ENCODE measurements at regions not wholly inside any gene's neighbourhood (a gene's known extent, or its start where the extent isn't known, plus 50 kb on each side); places are given as distances from the start of the nearest gene placed in this dataset.
A peak's percentile ranks its signal among the peaks of the same experiment; 100 is the strongest.

DNA sequence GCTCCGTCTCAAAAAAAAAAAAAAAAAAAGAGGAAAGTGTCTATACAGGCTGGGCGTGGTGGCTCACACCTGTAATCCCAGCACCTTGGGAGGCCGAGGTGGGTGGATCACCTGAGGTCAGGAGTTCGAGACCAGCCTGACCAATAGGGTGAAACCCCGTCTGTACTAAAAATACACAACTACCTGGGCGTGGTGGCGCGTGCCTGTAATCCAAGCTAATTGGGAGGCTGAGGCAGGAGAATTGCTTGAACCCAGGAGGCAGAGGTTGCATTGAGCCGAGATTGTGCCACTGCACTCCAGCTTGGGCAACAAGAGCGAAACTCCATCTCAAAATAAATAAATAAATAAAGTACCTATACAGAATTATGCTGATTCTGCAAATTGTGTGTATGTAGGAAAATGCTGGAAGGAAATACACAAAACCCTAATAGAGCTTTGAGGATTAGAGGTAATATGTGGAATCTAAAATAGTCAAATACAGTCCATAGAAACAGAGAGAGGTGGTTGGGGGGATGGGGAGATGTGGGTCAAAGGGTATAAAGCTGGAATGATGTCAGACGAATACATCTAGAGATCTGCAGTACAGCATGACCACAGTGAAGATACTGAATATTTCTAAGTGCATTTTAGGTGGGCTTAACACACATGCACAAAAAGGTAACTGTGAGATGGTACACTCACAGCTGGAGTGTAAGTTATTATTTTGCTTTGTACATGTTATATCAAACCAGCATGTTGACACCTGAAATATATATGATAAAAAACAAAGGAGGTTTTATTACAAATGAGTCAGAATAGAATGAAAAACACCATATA lies 174.5 kb upstream of the KLF14 start:
- H3K27ac ChIP-seq = peak overlapping the region; percentile 100
- DNase-seq (ENCODE audit: low read depth, low spot score) = no peak

DNA sequence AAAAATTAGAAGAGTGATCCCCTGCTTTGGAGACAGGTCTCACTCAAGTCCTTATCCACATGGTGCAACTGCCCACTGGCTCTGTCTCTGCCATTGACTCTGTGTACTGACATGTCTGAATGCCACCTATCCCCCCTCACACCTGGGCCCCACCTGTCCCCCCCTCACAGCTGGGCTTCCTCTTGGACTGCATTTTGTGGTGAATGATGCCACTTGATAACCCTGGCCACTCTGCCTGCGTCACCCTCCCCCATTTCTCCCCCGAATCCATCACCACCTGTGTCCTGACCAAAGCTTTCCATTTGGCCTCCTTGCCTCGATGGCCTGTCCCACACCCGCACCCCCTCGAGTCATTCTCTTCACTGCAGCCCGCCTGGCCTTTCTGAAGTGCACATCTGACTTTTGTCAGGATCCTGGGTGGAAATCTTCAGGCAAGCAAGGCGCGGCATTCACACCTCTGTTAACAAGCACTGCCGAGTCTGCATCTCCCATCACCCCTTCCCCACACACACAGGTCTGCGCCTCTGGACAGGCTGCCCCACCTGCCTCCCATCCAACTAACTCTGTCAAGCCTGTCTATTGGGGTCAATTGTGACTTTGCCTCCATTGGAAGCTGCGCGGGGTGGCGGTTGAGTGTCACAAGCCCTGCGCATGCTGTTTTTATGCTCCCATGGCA lies 175.3 kb upstream of the KLF14 start:
- DNase-seq (ENCODE audit: low read depth, low spot score) = no peak
- peak overlapping the region; percentile 100 for H3K27ac ChIP-seq

DNA sequence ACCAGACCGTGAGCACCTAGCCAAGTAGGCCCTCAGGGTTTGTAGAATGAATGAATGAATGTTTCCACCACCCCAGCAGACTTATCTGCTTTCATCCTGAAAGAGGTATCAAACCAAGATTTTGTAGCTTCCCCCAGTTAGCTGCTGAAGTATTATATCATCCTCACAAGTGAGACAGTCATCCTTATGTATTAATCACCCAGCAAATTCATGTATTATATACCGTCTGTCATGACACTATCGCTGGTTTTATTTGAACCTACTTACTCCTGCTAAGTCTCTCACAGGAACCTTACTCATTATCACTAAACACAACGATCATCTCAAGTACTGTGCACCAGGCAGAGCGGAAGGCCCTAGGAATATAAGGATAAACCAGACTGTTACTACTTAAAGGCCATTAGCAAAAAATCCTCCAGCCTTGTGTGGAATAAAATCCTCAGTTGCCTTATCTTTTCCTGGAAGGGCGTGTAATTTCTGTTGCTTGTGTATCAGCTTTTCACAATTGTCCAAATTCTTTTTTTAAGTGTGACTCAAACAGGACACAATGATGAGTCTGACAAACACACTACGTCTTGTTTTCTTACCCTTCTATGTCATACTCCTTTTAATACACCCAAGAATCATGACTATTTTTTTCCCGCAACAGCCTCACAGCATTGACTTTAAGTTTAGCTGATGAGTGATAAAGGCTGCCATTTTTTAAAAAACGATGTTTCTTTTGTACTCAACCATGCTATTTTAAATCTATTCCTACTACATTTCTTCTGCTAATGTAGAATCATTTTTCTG lies 176.1 kb upstream of the KLF14 start:
- peak overlapping the region; percentile 100 for H3K27ac ChIP-seq
- DNase-seq (ENCODE audit: low read depth, low spot score) = no peak

DNA sequence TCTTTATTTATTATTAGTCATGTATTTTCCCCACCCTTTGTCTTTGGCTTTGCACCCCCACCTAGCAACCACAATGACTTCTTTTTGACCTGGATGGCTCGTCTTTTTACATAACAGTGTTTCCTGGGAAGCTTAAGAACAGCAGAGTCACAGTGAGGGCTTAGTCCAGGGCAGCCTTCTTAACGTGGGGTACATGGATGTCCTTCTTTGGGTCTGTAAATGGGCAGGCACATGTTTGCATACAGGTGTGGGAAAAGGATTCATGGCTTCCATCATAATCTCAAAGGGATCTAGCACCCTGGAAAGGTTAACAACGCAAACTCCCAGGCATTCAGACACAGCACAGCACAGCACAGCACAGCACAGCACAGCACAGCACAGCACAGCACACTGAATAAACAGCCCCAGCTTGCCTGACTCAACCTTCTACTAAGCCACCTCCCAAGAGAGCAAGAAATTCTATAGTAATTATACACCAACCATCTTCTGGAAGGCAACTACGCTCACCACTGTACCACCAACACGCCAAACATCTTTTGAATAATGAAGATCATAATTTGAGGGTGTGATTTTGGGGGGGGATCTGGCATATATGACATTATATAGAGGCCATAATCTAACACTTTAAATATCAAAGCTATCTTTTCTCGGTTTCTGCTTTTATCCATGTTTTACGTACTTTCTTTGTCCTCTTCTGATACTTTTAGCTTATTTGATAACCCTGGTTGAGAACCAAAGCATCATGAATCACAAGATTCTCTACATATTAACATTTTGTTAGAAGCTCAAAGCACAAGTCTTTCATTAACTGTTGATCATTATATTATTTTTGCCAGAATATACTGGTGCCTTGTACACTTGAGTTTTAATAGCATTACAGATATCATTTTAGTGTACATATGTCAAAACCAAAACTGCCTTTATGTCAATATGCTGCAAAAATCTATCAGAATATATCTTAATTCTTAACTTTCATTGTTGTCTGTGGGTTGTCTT lies 177.2 kb upstream of the KLF14 start:
- DNase-seq (ENCODE audit: low read depth, low spot score) = no peak
- H3K27ac ChIP-seq = peak overlapping the region; percentile 100

DNA sequence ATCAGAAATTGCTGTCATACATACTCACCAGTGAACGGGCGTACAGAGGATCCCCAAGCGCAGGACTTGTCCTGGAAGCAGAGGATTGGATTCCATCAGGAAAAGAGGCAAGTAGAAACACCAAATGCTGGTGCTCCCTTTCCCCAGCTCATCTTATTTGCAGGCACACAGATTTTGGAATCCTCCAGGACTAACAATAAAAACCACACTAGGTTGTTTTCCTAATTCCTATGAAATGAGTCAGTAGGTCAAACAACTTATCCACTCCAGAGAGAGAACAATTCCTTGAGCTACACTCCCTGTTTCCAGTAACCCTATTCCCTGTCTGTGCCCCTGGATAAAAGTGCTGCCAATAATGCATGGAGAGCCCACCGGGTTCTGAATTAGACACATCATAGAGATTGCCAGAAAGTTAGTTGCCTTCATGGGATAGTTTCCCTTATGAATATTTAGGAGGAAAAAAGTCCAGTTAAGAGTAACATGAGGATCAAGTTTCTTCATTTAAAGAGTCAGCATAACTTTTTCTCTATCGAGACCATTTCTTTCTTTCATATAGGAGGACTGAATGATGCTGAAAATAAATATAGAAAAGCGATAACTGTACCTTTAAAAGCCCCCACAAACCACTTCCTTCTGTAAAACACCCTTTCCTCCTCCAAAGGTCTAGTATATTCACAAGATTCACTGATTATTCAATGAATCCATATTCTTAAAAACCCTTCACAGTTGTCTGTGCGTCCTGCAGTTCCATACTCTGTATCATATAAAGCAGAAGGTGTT lies 178.3 kb upstream of the KLF14 start:
- no peak for DNase-seq (ENCODE audit: low read depth, low spot score)

DNA sequence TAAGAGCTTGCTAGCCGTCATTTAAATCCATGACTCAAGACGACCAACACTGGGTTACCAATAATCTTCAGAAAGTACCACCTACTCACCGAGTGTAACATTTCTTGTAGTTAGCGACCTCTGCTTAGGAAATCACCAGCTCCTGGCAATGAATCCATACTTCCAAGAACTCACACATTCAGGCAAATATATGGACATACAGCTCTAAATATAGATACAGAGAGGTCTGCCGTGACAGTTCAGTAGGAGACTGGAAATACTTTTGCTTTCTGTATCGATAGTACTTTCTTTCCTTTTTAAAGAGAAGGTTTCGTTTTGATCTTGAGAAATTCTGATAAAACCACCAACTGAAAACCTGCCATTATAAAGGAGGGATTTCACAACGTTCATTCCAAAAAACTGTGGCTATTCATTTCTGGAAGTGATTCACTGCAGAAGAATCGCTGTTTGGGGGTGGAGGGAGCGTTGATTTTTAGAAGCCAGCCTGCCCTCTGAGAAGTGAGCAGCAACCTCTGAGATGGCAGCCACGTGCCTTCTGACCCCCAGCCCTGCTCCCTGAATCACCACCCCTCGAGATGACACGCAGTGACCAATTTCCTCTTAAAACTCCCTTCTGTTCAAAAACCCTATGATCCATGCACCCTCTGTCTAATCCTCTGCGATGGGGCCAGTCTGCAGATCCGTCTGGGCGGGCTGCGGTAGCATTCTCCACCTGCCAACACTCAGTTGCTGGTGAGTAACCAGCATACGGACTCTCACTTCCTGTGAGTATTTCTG lies 179.0 kb upstream of the KLF14 start:
- DNase-seq (ENCODE audit: low read depth, low spot score) = peak; percentile 95
- peak overlapping the region; percentile 100 for H3K27ac ChIP-seq

More for the DNA sequence above, 178.3 kb upstream of the KLF14 start:
- peak overlapping the region; percentile 100 for H3K27ac ChIP-seq

- H3K27ac ChIP-seq = peak overlapping the region; percentile 100
- no peak for DNase-seq (ENCODE audit: low read depth, low spot score)
Observed at GRCh38 chr7:130913639-130914553, 179.9 kb upstream of the KLF14 start.

- no peak for DNase-seq (ENCODE audit: low read depth, low spot score)
- peak overlapping the region; percentile 100 for H3K27ac ChIP-seq
Observed at GRCh38 chr7:130914554-130915294, 180.7 kb upstream of the KLF14 start.

DNA sequence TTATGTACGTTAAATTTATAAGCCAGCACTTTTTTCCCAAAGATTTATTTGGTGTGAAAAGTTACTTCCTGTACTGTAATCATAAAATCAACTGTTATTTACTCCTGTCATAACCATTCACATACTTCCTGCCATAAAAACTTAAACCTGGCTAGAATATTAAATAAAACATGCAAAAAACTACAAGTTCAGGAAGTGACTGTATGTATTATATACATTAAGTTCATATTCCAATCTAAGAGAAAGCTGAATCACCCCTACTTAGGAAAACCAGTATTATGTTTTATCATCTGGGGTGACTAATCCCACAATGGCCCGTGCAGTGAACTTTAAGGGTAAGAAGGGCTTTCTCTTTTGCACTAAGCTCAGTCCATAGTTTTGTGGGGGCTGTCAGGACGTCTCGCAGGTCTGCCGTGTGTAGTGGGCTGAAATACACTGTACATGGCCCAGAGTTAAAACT lies 183.7 kb upstream of the KLF14 start:
- peak overlapping the region; percentile 100 for H3K27ac ChIP-seq
- no peak for DNase-seq (ENCODE audit: low read depth, low spot score)

GRCh38 chr7:130918129-130919052 lies 184.4 kb upstream of the KLF14 start:
- H3K27ac ChIP-seq = peak overlapping the region; percentile 100
- DNase-seq (ENCODE audit: low read depth, low spot score) = no peak

- DNase-seq (ENCODE audit: low read depth, low spot score) = no peak
- H3K27ac ChIP-seq = peak overlapping the region; percentile 100
Observed at GRCh38 chr7:130919316-130920103, 185.5 kb upstream of the KLF14 start.

DNA sequence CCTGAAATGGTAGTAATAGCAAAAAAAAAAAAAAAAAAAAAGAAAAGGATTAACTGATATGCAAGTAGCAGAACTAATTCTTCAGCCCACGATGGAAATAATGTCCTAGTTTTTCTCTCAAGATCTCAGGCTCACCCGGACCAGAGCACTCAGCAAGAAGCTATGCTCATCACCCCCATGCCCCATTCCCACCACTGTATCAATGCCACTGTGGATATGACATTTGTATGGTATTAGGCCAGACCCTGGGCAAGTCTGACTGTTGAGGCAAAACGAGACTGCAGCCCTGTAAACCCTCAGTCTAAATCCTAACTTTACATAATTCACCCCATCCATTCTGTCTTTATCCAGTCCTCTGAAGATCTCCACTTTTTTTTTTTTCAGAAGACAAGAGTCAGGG lies 186.1 kb upstream of the KLF14 start:
- peak overlapping the region; percentile 100 for H3K27ac ChIP-seq
- no peak for DNase-seq (ENCODE audit: low read depth, low spot score)

- H3K27ac ChIP-seq = peak overlapping the region; percentile 100
- DNase-seq (ENCODE audit: low read depth, low spot score) = no peak
Observed at GRCh38 chr7:130921391-130922180, 187.6 kb upstream of the KLF14 start.

Data from epithelial cell of prostate (primary cell).